Transverse colon (tissue), 4 donors: ENCODE measurements at regions not wholly inside any gene's neighbourhood (a gene's known extent, or its start where the extent isn't known, plus 50 kb on each side); places are given as distances from the start of the nearest gene placed in this dataset.

Experiments
- DNase-seq: peaks from one replicate; pipeline ENCODE4 v3.0.0-alpha.2; 2019
- H3K27ac ChIP-seq, 4 donors: fragments of 200-600 bp; sonication (generic); 2 replicates each; pipeline ENCODE4 v1.5.1; 2016 to 2018; ENCODE audit warnings: inconsistent platforms in 4 of 4
- H3K27me3 ChIP-seq: fragments of 200-600 bp; sonication (generic); 2 replicates; pipeline ENCODE4 v1.5.1; 2017; ENCODE audit warnings: inconsistent platforms
- H3K36me3 ChIP-seq, 4 donors: fragments of 200-600 bp; sonication (generic); 2 replicates each; pipeline ENCODE4 v1.5.1; 2017 to 2019; ENCODE audit warnings: inconsistent platforms in 4 of 4
- H3K4me1 ChIP-seq, 4 donors: fragments of 200-600 bp; sonication (generic); 2 replicates each; pipeline ENCODE4 v1.5.1; 2017 to 2020; ENCODE audit warnings: inconsistent platforms in 4 of 4
- H3K4me3 ChIP-seq, 4 donors: fragments of 200-600 bp; sonication (generic); 1 replicate in 1 of 4; 2 replicates in 3 of 4; pipeline versions ENCODE4 v1.5.1 to v1.6.1; 2017 to 2019; ENCODE audit warnings: inconsistent platforms in 4 of 4
- H3K9me3 ChIP-seq, 2 donors: fragments of 200-600 bp; sonication (generic); 2 replicates each; pipeline ENCODE4 v1.5.1; 2017 to 2019; ENCODE audit warnings: inconsistent platforms in 2 of 2
- CTCF ChIP-seq, 5 experiments: fragments of 200-600 bp in 3 of 5; fragments of 450-650 bp in 2 of 5; sonication (generic) in 3 of 5; IDR thresholded peaks; 1 replicate in 2 of 5; 2 replicates in 3 of 5; pipeline ENCODE4 v1.5.1; 2016 to 2017; ENCODE audit warnings: antibody characterized with exemption in 5 of 5, inconsistent platforms in 3 of 5, mild to moderate bottlenecking in 2 of 5, moderate library complexity in 1 of 5
- EP300 ChIP-seq: sonication (generic); formaldehyde crosslinking; IDR thresholded peaks from one replicate; pipeline ENCODE4 v1.6.1; 2017; ENCODE audit warnings: antibody characterized with exemption, low read depth
- POLR2A ChIP-seq: fragments of 450-650 bp; IDR thresholded peaks from one replicate; pipeline ENCODE4 v1.6.1; 2016; ENCODE audit warnings: antibody characterized with exemption, mild to moderate bottlenecking, moderate library complexity
- POLR2AphosphoS5 ChIP-seq, 3 donors: sonication (generic); formaldehyde crosslinking; IDR thresholded peaks; one replicate each; pipeline ENCODE4 v1.6.1; 2016; ENCODE audit warnings: antibody characterized with exemption in 3 of 3
- WGBS, 2 donors: methylation state at CpG; one replicate each; pipeline ENCODE4 v1.1.5; 2018; ENCODE audit warnings: low coverage in 1 of 2; 5-methylcytosine and 5-hydroxymethylcytosine counted together
- in situ Hi-C, 4 donors: fragments of 200-750 bp; cut with MboI; loops; one replicate each; pipeline versions ENCODE4 v1.15.0 to v1.15.1; 2017; ENCODE audit warnings: low sequenced_read_pairs in 3 of 4, low pct_ligation_motif_present in 1 of 4, low pct_unique_long_range_greater_than_20kb in 1 of 4
- intact Hi-C: fragments of 100-400 bp; cut with DNase I; formaldehyde crosslinking; loops from one replicate; pipeline ENCODE4 v1.15.1; 2023; ENCODE audit warnings: low total_unique reads

- Histone ChIP-seq H3K36me3 (no peaks in the 10 kb centered on the region), H3K4me3 (no peak overlapping the region), H3K9me3 (peaks cover 3 to 12% of the 10 kb centered on the region in 2 donors), H3K27me3 (no peaks in the 10 kb centered on the region), H3K27ac (no peak overlapping the region), H3K4me1 (no peaks in the 10 kb centered on the region)
- in situ Hi-C loops = no loop called here
- 57 to 60% methylated on average over 1 of the region's 1 CpG for WGBS, 2 donors
- no peak for TF ChIP-seq EP300
- no peak for TF ChIP-seq POLR2AphosphoS5 (IDR thresholded peaks at IDR 0.05)
- no peak for TF ChIP-seq POLR2A
- no peak for TF ChIP-seq CTCF (IDR thresholded peaks at IDR 0.05)
- intact Hi-C loops = no loop called here
- no peak for DNase-seq
Measured at GRCh38 chr1:177556163-177556562, 385.4 kb downstream of the BRINP2 start.

GRCh38 chr1:177547200-177547599, 376.4 kb downstream of the BRINP2 start:
- Histone ChIP-seq H3K4me3 (no peak overlapping the region), H3K36me3 (no peaks in the 10 kb centered on the region), H3K9me3 (no peaks in the 10 kb centered on the region), H3K27me3 (no peaks in the 10 kb centered on the region), H3K4me1 (no peaks in the 10 kb centered on the region), H3K27ac (no peak overlapping the region)
- no peak for TF ChIP-seq EP300
- no peak for TF ChIP-seq CTCF (IDR thresholded peaks at IDR 0.05)
- no peak for TF ChIP-seq POLR2AphosphoS5 (IDR thresholded peaks at IDR 0.05)
- no peak for TF ChIP-seq POLR2A
- DNase-seq = no peak
- intact Hi-C loops = no loop called here
- 51 to 66% methylated on average over 3 of the region's 3 CpGs for WGBS, 2 donors
- in situ Hi-C loops = no loop called here

- no peak for DNase-seq
- Histone ChIP-seq H3K4me1 (no peaks in the 10 kb centered on the region), H3K27ac (no peak overlapping the region), H3K4me3 (no peak overlapping the region), H3K27me3 (no peaks in the 10 kb centered on the region), H3K36me3 (no peaks in the 10 kb centered on the region), H3K9me3 (no peaks in the 10 kb centered on the region)
- TF ChIP-seq EP300 = no peak
- no peak for TF ChIP-seq POLR2A
- TF ChIP-seq POLR2AphosphoS5 (IDR thresholded peaks at IDR 0.05) = no peak
- TF ChIP-seq CTCF (IDR thresholded peaks at IDR 0.05) = no peak
- in situ Hi-C loops = no loop called here
- intact Hi-C loops = no loop called here
Measured at GRCh38 chr1:177546346-177546745, 375.6 kb downstream of the BRINP2 start.

- H3K27ac ChIP-seq = no peak overlapping the region
- no peak overlapping the region for H3K4me3 ChIP-seq
- in situ Hi-C loops = no loop called here
- H3K27me3 ChIP-seq = no peaks in the 10 kb centered on the region
- no peaks in the 10 kb centered on the region for H3K9me3 ChIP-seq
- 78% methylated on average over 1 of the region's 1 CpG; no CpG with 5 or more reads in 1 of the 2 donors for WGBS, 2 donors
- no peaks in the 10 kb centered on the region for H3K4me1 ChIP-seq
- DNase-seq = no peak
- no peaks in the 10 kb centered on the region for H3K36me3 ChIP-seq
- intact Hi-C loops = no loop called here
- TF ChIP-seq EP300 (no peak), POLR2AphosphoS5 (IDR thresholded peaks at IDR 0.05) (no peak), POLR2A (no peak), CTCF (IDR thresholded peaks at IDR 0.05) (no peak)
Measured at GRCh38 chr1:177526201-177526600, 355.4 kb downstream of the BRINP2 start.
